ENCODE measurements at regions not wholly inside any gene's neighbourhood (a gene's known extent, or its start where the extent isn't known, plus 50 kb on each side); places are given as distances from the start of the nearest gene placed in this dataset.

DNA sequence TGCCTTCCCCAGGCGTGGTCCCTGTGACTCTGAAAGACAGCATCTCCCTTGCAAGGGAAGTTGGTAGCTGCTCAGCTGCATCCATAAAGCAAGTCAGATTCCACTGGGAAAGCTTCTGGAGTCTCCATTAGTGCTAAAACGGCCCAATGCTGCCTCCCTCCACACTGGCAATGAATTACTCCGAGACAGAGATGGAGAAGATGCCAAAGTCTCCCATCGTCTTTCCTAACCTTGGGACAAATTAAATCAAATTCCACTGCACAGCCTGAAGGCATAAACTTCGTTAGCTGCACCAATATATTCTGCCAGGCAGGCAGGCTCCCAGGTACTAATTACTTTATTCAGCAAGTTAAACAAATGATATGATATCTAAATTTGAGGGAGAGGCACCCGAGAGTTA, 106.3 kb upstream of the GJB5 start:
- intact Hi-C loops (cut with micrococcal nuclease), result no loop called here

DNA sequence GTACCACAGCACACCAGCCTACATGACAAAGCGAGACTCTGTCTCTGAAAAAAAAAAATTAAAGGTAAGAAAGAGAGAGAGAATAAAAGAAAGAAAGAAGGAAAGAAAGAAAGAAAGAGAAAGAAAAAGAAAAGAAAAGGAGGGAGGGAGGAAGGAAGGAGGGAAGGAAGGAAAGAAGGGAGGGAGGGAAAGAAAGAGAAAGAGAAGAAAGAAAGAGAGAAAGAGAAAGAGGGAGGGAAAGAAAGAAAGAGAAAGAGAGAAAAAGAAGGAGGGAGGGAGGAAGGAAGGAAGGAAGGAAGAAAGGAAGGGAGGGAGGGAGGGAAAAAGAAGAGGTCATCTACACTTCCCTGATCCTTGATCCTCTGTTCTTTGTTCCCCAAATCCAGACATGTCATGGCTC, 104.8 kb upstream of the GJB5 start:
- DNase-seq, result no peak
- Mint-ChIP-seq H3K27me3 (peaks cover 15% of the 10 kb centered on the region), H3K4me3 (no peak overlapping the region), H3K4me1 (ENCODE audit: low read depth) (no peaks in the 10 kb centered on the region), H3K27ac (no peak overlapping the region), H3K36me3 (no peaks in the 10 kb centered on the region), H3K9me3 (no peaks in the 10 kb centered on the region)
- ChIA-PET CTCF (no interaction called here), POLR2A (no interaction called here)
- intact Hi-C loops (cut with micrococcal nuclease), result no loop called here

More for the DNA sequence above, 106.3 kb upstream of the GJB5 start:
- no peak for DNase-seq
- Mint-ChIP-seq H3K27me3 (peaks cover 26% of the 10 kb centered on the region), H3K36me3 (no peaks in the 10 kb centered on the region), H3K9me3 (no peaks in the 10 kb centered on the region), H3K4me1 (ENCODE audit: low read depth) (no peaks in the 10 kb centered on the region), H3K27ac (no peak overlapping the region), H3K4me3 (no peak overlapping the region)
- CTCF ChIA-PET, result no interaction called here
- POLR2A ChIA-PET, result no interaction called here

GRCh38 chr1:34650800-34651199, 104.0 kb upstream of the GJB5 start:
- no peaks in the 10 kb centered on the region for H3K36me3 Mint-ChIP-seq
- peaks cover 15% of the 10 kb centered on the region for H3K27me3 Mint-ChIP-seq
- no peaks in the 10 kb centered on the region for H3K4me1 Mint-ChIP-seq (ENCODE audit: low read depth)
- CTCF ChIA-PET, result no interaction called here
- no peaks in the 10 kb centered on the region for H3K9me3 Mint-ChIP-seq
- H3K27ac Mint-ChIP-seq, result no peak overlapping the region
- DNase-seq, result no peak
- POLR2A ChIA-PET, result no interaction called here
- no peak overlapping the region for H3K4me3 Mint-ChIP-seq
- intact Hi-C loops (cut with micrococcal nuclease), result no loop called here

GRCh38 chr1:34653110-34653509, 101.7 kb upstream of the GJB5 start:
- ChIA-PET POLR2A (no interaction called here), CTCF (no interaction called here)
- Mint-ChIP-seq H3K27me3 (peaks cover 4% of the 10 kb centered on the region), H3K9me3 (no peaks in the 10 kb centered on the region), H3K27ac (no peak overlapping the region), H3K4me3 (no peak overlapping the region), H3K4me1 (ENCODE audit: low read depth) (no peaks in the 10 kb centered on the region), H3K36me3 (no peaks in the 10 kb centered on the region)
- intact Hi-C loops (cut with micrococcal nuclease), result no loop called here
- no peak for DNase-seq

DNA sequence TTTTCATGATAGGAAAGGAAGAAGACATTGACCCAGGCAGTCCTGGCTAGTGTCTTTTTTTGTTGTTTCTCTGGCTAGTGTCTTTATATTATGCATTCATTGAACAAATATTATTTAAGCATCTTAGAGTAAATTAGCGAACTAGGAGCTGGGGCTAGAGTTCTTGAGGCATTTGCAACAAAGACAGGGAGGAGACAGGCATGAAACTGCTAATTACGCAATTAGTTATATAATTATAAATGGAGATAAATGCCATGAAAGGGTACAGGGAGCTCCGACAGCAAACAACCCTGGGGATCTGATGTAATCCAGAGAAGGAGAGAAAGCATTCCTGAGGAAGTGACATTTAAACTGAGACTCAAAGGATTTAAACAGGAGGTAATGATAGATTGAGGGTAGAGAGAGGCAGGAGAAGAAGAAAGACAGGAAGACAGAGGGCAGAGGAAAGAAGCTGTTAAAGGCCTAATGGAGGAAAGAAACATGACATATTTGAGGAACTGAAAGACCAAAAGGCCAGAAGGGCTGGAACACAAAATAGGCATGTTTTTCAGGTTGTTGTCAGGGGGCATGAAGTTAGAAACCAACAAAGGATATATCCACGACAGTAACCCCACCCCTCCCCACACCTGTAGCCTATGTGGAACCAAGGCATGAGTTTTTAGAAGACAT, 99.5 kb upstream of the GJB5 start:
- no peaks in the 10 kb centered on the region for H3K4me1 Mint-ChIP-seq (ENCODE audit: low read depth)
- CTCF ChIA-PET, result no interaction called here
- H3K9me3 Mint-ChIP-seq, result no peaks in the 10 kb centered on the region
- no peak overlapping the region for H3K27ac Mint-ChIP-seq
- intact Hi-C loops (cut with micrococcal nuclease), result no loop called here
- H3K4me3 Mint-ChIP-seq, result no peak overlapping the region
- POLR2A ChIA-PET, result no interaction called here
- DNase-seq, result no peak
- peaks cover 5% of the 10 kb centered on the region for H3K27me3 Mint-ChIP-seq
- no peaks in the 10 kb centered on the region for H3K36me3 Mint-ChIP-seq

- ChIA-PET POLR2A (no interaction called here), CTCF (no interaction called here)
- H3K36me3 Mint-ChIP-seq, result no peaks in the 10 kb centered on the region
- DNase-seq, result no peak
- no peaks in the 10 kb centered on the region for H3K9me3 Mint-ChIP-seq
- H3K4me3 Mint-ChIP-seq, result no peak overlapping the region
- peaks cover 5% of the 10 kb centered on the region for H3K27me3 Mint-ChIP-seq
- no peak overlapping the region for H3K27ac Mint-ChIP-seq
- no peaks in the 10 kb centered on the region for H3K4me1 Mint-ChIP-seq (ENCODE audit: low read depth)
- intact Hi-C loops (cut with micrococcal nuclease), result no loop called here
These were observed 99.0 kb upstream of the GJB5 start for GRCh38 chr1:34655875-34656240.

GRCh38 chr1:34656299-34656698, 98.5 kb upstream of the GJB5 start:
- intact Hi-C loops (cut with micrococcal nuclease), result no loop called here
- Mint-ChIP-seq H3K27ac (no peak overlapping the region), H3K36me3 (no peaks in the 10 kb centered on the region), H3K4me3 (no peak overlapping the region), H3K9me3 (no peaks in the 10 kb centered on the region), H3K4me1 (ENCODE audit: low read depth) (no peaks in the 10 kb centered on the region), H3K27me3 (peaks cover 8% of the 10 kb centered on the region)
- POLR2A ChIA-PET, result no interaction called here
- DNase-seq, result no peak
- CTCF ChIA-PET, result no interaction called here

- no peak overlapping the region for H3K27ac Mint-ChIP-seq
- no peaks in the 10 kb centered on the region for H3K4me1 Mint-ChIP-seq (ENCODE audit: low read depth)
- ChIA-PET POLR2A (no interaction called here), CTCF (no interaction called here)
- DNase-seq, result no peak
- H3K9me3 Mint-ChIP-seq, result no peaks in the 10 kb centered on the region
- H3K4me3 Mint-ChIP-seq, result no peak overlapping the region
- peaks cover 11% of the 10 kb centered on the region for H3K27me3 Mint-ChIP-seq
- no peaks in the 10 kb centered on the region for H3K36me3 Mint-ChIP-seq
- intact Hi-C loops (cut with micrococcal nuclease), result no loop called here
These were observed 98.1 kb upstream of the GJB5 start for GRCh38 chr1:34656731-34657130.

DNA sequence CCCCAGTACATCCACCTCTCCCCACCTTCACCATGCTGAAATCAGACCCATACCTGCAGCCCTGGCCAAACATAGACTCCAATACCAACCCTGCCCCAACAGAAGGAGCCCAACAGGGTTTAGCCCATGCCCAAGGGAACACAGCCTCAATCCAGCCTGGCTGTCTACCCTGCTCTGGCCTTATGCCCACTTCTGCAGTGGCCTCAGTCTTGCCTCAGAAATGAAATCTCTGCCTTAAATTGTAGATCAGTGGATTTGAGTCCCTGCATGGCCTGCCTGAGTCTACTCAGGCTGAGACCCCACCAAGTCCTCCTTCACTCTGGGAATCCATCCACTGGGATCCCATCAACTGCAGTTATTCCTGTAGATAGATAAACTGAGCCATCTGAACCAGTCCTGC, 97.6 kb upstream of the GJB5 start:
- DNase-seq, result no peak
- Mint-ChIP-seq H3K4me3 (no peak overlapping the region), H3K9me3 (no peaks in the 10 kb centered on the region), H3K27me3 (peaks cover 12% of the 10 kb centered on the region), H3K36me3 (no peaks in the 10 kb centered on the region), H3K27ac (no peak overlapping the region), H3K4me1 (ENCODE audit: low read depth) (no peaks in the 10 kb centered on the region)
- POLR2A ChIA-PET, result no interaction called here
- intact Hi-C loops (cut with micrococcal nuclease), result no loop called here
- CTCF ChIA-PET, result no interaction called here

DNA sequence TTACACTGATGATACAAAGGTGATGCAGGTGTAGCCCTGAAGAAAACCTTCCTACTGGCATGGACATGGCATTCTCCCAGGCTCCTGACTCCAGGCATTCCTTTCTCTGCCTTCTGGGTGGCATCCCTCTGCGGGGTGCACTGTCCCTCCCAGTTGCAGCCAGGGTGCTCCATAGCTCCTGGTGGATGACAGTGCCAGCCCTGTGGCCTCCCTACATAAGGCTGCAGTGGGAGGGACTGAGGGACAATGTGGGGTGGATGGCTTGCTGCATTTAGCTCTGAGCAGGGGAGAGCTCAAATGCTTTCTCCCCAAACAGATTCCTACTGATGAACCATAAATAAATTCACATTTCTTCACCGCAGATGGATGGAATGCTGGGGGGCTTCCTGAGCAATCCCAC, 97.0 kb upstream of the GJB5 start:
- ChIA-PET CTCF (no interaction called here), POLR2A (no interaction called here)
- H3K4me3 Mint-ChIP-seq, result no peak overlapping the region
- H3K27ac Mint-ChIP-seq, result no peak overlapping the region
- H3K9me3 Mint-ChIP-seq, result no peaks in the 10 kb centered on the region
- no peak for DNase-seq
- peaks cover 11% of the 10 kb centered on the region for H3K27me3 Mint-ChIP-seq
- no peaks in the 10 kb centered on the region for H3K36me3 Mint-ChIP-seq
- intact Hi-C loops (cut with micrococcal nuclease), result no loop called here
- H3K4me1 Mint-ChIP-seq (ENCODE audit: low read depth), result no peaks in the 10 kb centered on the region

DNA sequence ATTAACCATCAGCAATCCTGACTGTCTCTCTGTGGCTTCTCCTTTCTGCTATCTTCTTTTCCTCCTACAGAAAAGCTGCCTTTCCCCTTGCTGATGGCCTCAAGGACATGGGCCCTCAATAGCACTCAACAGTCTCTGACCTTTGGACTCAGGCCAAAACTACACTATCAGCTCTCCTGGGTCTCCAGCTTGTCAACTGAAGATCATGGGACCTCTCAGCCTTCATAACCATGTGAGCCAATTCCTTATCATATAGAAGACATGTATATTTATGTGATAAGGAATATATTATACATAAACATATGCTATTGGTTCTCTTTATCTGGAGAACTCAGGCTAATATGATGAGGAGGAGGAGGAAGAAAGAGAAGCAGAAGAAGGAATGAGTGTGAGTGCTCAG, 91.8 kb upstream of the GJB5 start:
- Mint-ChIP-seq H3K9me3 (no peaks in the 10 kb centered on the region), H3K27ac (no peak overlapping the region), H3K4me3 (no peak overlapping the region), H3K36me3 (no peaks in the 10 kb centered on the region), H3K27me3 (peaks cover 25% of the 10 kb centered on the region), H3K4me1 (ENCODE audit: low read depth) (no peaks in the 10 kb centered on the region)
- intact Hi-C loops (cut with micrococcal nuclease), result no loop called here
- CTCF ChIA-PET, result no interaction called here
- DNase-seq, result no peak
- POLR2A ChIA-PET, result no interaction called here

DNA sequence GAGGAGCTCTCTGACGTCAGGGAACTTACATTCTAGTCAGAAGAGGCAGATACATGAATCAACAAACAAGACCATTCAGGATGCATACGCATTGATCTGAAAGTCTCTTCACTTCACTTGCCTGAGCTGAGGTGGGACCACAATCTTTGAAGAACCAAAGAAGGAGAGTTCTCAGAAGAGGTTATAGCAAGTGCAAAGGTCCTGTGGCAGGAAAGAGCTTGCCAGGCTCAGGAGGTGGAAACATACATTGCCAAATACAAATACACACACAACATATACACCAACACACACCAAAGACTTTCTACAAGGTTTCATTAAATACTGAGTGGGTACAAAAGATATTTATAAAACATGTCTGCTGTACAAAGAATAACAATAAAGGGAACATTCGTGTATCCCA, 86.8 kb upstream of the GJB5 start:
- Mint-ChIP-seq H3K4me3 (no peak overlapping the region), H3K27ac (no peak overlapping the region), H3K4me1 (ENCODE audit: low read depth) (no peaks in the 10 kb centered on the region), H3K27me3 (peaks cover 25% of the 10 kb centered on the region), H3K9me3 (peaks cover 10% of the 10 kb centered on the region), H3K36me3 (no peaks in the 10 kb centered on the region)
- POLR2A ChIA-PET, result no interaction called here
- CTCF ChIA-PET, result no interaction called here
- no peak for DNase-seq
- intact Hi-C loops (cut with micrococcal nuclease), result no loop called here

DNA sequence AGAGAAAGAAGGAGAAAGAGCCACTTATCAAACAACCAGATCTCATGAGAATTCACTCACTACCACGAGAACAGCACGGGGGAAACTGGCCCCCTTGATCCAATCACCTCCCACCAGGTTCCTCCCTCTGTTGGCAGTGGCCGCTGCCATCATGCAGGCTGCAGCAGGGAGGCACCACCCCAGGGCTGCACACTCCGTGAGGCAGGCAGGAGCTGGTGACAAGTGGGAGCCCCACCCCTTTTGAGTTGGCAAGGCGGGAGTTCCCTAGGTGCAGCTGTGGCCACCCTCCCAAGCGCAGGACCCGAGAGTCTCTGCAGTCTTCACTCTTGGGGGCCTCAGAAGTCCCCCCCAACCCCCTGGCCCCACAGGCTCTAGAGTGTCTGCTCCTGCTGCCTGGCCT, 83.9 kb upstream of the GJB5 start:
- Mint-ChIP-seq H3K4me3 (no peak overlapping the region), H3K27me3 (peaks cover 19% of the 10 kb centered on the region), H3K4me1 (ENCODE audit: low read depth) (no peaks in the 10 kb centered on the region), H3K27ac (no peak overlapping the region), H3K9me3 (peaks cover 10% of the 10 kb centered on the region), H3K36me3 (no peaks in the 10 kb centered on the region)
- CTCF ChIA-PET, result no interaction called here
- no peak for DNase-seq
- intact Hi-C loops (cut with micrococcal nuclease), result no loop called here
- POLR2A ChIA-PET, result no interaction called here

GRCh38 chr1:34671887-34672286, 83.0 kb upstream of the GJB5 start:
- Mint-ChIP-seq H3K36me3 (no peaks in the 10 kb centered on the region), H3K4me3 (no peak overlapping the region), H3K27ac (no peak overlapping the region), H3K9me3 (peaks cover 10% of the 10 kb centered on the region), H3K27me3 (peaks cover 21% of the 10 kb centered on the region), H3K4me1 (ENCODE audit: low read depth) (no peaks in the 10 kb centered on the region)
- no peak for DNase-seq
- ChIA-PET CTCF (no interaction called here), POLR2A (no interaction called here)
- intact Hi-C loops (cut with micrococcal nuclease), result no loop called here
